HG02588 (cell line): ENCODE measurements at regions not wholly inside any gene's neighbourhood (a gene's known extent, or its start where the extent isn't known, plus 50 kb on each side); places are given as distances from the start of the nearest gene placed in this dataset.

Experiments used
- ATAC-seq: cut with Tn5 transposase; IDR thresholded peaks from one replicate; pipeline ENCODE4 v1.9.1; 2021; ENCODE audit warnings: mild to moderate bottlenecking, moderate library complexity; ENCODE audit not compliant: unreplicated experiment

GRCh38 chr2:203812294-203813221 is 55.0 kb upstream of the CTLA4 start:
- ATAC-seq = no peak

GRCh38 chr2:203813684-203814083 is 53.9 kb upstream of the CTLA4 start:
- no peak for ATAC-seq

- peak; percentile 78 for ATAC-seq
These were observed 52.7 kb upstream of the CTLA4 start for GRCh38 chr2:203814661-203815540.

GRCh38 chr2:203815541-203815898 is 52.1 kb upstream of the CTLA4 start:
- no peak for ATAC-seq

GRCh38 chr2:203817147-203817546 is 50.4 kb upstream of the CTLA4 start:
- no peak for ATAC-seq
